ENCODE measurements at regions not wholly inside any gene's neighbourhood (a gene's known extent, or its start where the extent isn't known, plus 50 kb on each side); places are given as distances from the start of the nearest gene placed in this dataset.

DNA sequence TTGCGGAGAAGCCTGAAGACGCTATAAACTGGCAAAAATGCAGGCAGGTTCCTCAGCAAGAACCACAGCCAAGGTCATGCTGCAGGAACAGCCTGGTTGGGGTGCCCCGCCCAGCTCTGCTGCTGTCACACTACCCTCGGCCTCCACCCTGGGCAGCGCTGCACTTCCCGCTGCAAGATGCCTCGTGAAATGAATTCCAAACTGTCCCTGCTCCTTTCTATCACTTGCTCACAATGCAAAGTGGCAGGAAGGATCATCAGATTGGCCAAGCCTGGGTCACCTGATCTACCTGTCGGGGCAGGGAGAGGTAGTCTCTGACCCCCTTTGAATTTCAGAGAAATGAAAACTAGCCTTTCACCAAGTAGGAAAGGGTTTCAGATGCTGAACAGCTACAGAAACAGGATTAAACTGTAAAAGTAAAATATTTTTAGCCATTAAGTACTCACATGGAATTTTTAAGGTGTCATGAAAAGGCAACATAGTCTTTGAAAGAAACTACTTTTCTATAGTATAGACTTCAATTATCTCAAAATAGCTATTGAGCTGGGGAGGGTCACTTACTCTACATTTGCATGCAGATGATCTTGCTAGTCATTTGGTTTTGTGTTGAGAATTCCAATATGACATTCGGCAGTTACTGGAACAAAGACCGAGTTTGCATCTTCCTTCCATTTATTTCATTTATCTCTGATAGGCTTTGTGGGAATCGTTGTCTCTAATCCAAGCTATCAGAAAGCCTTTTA lies 236.4 kb upstream of the ASCC3 start:
- no peak overlapping the region for H2AFZ ChIP-seq (ENCODE audit: low read depth, low read length, poor library complexity, severe bottlenecking)
- no TSS peak for BruUV-seq (replicated peaks)
- H3K36me3 ChIP-seq (ENCODE audit: control insufficient read depth in 1 of 2, insufficient read depth in 2 of 2, low read length in 2 of 2): no peaks in the 10 kb centered on the region
- ATAC-seq (no peak), DNase-seq (ENCODE audit: low read depth, low spot score) (no peak)
- H4K20me1 ChIP-seq (ENCODE audit: insufficient read depth): no peaks in the 10 kb centered on the region
- no peaks in the 10 kb centered on the region for H3K79me2 ChIP-seq (ENCODE audit: insufficient read depth, low read length)
- H3K9me2 ChIP-seq (ENCODE audit: insufficient read depth): no peaks in the 10 kb centered on the region
- TF ChIP-seq CBX3 (IDR thresholded peaks at IDR 0.05; ENCODE audit: low read depth) (no peak), SIN3A (IDR thresholded peaks at IDR 0.05; ENCODE audit: low read depth) (no peak), ELF1 (IDR thresholded peaks at IDR 0.05; ENCODE audit: borderline replicate concordance, low read depth) (no peak), POLR2AphosphoS5 (IDR thresholded peaks at IDR 0.05; ENCODE audit: low read depth, low read length) (no peak), POLR2A (IDR thresholded peaks at IDR 0.05; ENCODE audit: borderline replicate concordance, extremely low read depth, insufficient read depth, insufficient read length) (no peak), RAD21 (IDR thresholded peaks at IDR 0.05; ENCODE audit: low read depth) (no peak), FOSL1 (IDR thresholded peaks at IDR 0.05; ENCODE audit: low read depth) (no peak), YY1 (IDR thresholded peaks at IDR 0.05; ENCODE audit: extremely low read depth, insufficient replicate concordance, low read depth, low read length) (no peak), TCF7L2 (IDR thresholded peaks at IDR 0.05; ENCODE audit: borderline replicate concordance, extremely low read depth, insufficient read depth, insufficient read length) (no peak), SRF (IDR thresholded peaks at IDR 0.05; ENCODE audit: low read depth) (no peak), SP1 (IDR thresholded peaks at IDR 0.05; ENCODE audit: low read depth) (no peak)
- TF ChIP-seq, protein P1, sequence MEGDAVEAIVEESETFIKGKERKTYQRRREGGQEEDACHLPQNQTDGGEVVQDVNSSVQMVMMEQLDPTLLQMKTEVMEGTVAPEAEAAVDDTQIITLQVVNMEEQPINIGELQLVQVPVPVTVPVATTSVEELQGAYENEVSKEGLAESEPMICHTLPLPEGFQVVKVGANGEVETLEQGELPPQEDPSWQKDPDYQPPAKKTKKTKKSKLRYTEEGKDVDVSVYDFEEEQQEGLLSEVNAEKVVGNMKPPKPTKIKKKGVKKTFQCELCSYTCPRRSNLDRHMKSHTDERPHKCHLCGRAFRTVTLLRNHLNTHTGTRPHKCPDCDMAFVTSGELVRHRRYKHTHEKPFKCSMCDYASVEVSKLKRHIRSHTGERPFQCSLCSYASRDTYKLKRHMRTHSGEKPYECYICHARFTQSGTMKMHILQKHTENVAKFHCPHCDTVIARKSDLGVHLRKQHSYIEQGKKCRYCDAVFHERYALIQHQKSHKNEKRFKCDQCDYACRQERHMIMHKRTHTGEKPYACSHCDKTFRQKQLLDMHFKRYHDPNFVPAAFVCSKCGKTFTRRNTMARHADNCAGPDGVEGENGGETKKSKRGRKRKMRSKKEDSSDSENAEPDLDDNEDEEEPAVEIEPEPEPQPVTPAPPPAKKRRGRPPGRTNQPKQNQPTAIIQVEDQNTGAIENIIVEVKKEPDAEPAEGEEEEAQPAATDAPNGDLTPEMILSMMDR (IDR thresholded peaks at IDR 0.05 in 2 of 3, conservative IDR thresholded peaks at IDR 0.05 in 1 of 3; ENCODE audit: borderline replicate concordance in 1 of 3, insufficient read depth in 1 of 3, low read depth in 2 of 3, low read length in 2 of 3): no peak
- TF ChIP-seq, protein P2, sequence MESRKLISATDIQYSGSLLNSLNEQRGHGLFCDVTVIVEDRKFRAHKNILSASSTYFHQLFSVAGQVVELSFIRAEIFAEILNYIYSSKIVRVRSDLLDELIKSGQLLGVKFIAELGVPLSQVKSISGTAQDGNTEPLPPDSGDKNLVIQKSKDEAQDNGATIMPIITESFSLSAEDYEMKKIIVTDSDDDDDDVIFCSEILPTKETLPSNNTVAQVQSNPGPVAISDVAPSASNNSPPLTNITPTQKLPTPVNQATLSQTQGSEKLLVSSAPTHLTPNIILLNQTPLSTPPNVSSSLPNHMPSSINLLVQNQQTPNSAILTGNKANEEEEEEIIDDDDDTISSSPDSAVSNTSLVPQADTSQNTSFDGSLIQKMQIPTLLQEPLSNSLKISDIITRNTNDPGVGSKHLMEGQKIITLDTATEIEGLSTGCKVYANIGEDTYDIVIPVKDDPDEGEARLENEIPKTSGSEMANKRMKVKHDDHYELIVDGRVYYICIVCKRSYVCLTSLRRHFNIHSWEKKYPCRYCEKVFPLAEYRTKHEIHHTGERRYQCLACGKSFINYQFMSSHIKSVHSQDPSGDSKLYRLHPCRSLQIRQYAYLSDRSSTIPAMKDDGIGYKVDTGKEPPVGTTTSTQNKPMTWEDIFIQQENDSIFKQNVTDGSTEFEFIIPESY (IDR thresholded peaks at IDR 0.05; ENCODE audit: extremely low read depth, insufficient replicate concordance, low read length): no peak
- TF ChIP-seq, protein P3, sequence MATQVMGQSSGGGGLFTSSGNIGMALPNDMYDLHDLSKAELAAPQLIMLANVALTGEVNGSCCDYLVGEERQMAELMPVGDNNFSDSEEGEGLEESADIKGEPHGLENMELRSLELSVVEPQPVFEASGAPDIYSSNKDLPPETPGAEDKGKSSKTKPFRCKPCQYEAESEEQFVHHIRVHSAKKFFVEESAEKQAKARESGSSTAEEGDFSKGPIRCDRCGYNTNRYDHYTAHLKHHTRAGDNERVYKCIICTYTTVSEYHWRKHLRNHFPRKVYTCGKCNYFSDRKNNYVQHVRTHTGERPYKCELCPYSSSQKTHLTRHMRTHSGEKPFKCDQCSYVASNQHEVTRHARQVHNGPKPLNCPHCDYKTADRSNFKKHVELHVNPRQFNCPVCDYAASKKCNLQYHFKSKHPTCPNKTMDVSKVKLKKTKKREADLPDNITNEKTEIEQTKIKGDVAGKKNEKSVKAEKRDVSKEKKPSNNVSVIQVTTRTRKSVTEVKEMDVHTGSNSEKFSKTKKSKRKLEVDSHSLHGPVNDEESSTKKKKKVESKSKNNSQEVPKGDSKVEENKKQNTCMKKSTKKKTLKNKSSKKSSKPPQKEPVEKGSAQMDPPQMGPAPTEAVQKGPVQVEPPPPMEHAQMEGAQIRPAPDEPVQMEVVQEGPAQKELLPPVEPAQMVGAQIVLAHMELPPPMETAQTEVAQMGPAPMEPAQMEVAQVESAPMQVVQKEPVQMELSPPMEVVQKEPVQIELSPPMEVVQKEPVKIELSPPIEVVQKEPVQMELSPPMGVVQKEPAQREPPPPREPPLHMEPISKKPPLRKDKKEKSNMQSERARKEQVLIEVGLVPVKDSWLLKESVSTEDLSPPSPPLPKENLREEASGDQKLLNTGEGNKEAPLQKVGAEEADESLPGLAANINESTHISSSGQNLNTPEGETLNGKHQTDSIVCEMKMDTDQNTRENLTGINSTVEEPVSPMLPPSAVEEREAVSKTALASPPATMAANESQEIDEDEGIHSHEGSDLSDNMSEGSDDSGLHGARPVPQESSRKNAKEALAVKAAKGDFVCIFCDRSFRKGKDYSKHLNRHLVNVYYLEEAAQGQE (IDR thresholded peaks at IDR 0.05; ENCODE audit: low read depth): no peak
- H3K4me2 ChIP-seq (ENCODE audit: low read length): no peak overlapping the region
- no peaks in the 10 kb centered on the region for H3K9me3 ChIP-seq (ENCODE audit: control insufficient read depth in 1 of 2, insufficient read depth in 1 of 2, low read depth in 1 of 2, low read length in 2 of 2)
- no peak overlapping the region for H3K4me3 ChIP-seq (replicated peaks in 1 of 2; ENCODE audit: low read depth in 1 of 2, low read length in 2 of 2)
- CTCF ChIA-PET: no interaction called here
- no peaks in the 10 kb centered on the region for H3K4me1 ChIP-seq (ENCODE audit: control insufficient read depth in 1 of 2, insufficient read depth in 2 of 2, low read length in 2 of 2)
- no peak overlapping the region for H3K9ac ChIP-seq (ENCODE audit: low read length)
- POLR2A ChIA-PET: no interaction called here
- H3K27me3 ChIP-seq (ENCODE audit: insufficient read depth, low read length): no peaks in the 10 kb centered on the region
- H3K27ac ChIP-seq (ENCODE audit: low read depth, low read length): no peak overlapping the region
- intact Hi-C loops (cut with micrococcal nuclease): no loop called here
- RAD21 ChIA-PET (ENCODE audit: low non-redundant PET in 1 of 2, low total read pairs in 2 of 2, uncharacterized antibody in 2 of 2, unreplicated experiment in 2 of 2): no interaction called here

Data from HCT116 (cell line).